ENCODE measurements at regions not wholly inside any gene's neighbourhood (a gene's known extent, or its start where the extent isn't known, plus 50 kb on each side); places are given as distances from the start of the nearest gene placed in this dataset.

DNA sequence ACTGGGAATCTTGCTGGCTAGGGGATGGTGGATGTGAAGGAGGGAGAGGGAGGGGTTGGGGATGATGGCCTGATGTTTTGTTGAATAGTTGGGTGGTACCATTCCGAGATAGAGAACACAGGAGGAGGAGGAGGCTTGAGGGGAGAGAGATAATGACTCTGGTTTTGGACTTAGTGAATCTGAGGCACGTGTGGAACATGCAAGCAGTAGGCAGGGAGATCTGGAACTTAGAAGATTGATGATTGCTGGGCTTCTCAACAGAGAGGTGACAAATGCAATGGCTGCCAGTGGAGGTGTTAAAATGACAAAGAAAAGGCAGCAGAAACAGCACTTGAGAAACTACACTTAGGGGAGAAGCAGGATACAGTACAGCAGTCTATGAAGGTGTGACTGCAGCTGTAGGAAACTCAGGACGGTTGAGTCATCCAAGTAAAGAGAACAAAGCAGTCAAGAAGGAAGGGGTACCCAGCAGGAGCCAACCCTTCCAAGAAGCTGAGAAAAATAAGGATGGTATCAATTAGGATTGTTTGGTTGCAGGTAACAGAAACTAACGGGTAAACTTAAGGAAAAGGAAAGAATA lies 186.8 kb upstream of the FOXN2 start:
- Mint-ChIP-seq H3K36me3 (ENCODE audit: low read depth) (no peaks in the 10 kb centered on the region), H3K27ac (no peak overlapping the region), H3K9me3 (no peaks in the 10 kb centered on the region), H3K4me1 (ENCODE audit: low read depth) (peaks cover 2% of the 10 kb centered on the region), H3K4me3 (no peak overlapping the region), H3K27me3 (no peaks in the 10 kb centered on the region)
- no peak for DNase-seq

DNA sequence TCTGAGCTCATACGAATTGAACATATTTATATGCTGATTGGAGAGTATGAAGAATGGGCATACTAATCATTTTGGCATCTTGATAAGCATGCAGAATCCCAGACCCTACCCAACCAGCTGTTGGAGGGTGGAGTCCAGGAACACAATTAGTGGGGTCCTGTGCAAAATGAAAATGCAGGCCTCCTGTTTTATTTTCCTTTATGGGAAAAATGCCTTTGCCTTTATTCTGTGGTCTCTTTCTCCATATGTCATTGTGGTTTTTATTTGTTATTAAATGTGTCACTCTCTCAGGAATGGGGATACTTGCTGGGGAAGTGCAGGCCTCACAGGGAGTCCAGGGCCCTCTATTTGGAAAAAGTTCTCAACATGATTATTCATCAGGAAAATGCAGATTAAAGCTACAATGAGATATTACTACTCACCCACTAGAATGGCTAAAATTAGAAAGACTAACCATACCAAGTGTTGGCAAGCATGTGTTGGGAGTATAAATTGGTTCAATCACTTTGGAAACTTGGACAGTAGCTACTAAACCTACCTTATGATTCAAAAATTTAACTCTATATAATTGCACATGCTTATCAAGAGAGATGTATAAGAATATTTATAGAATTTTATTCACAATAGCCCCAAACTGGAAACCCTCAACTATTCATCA lies 185.1 kb upstream of the FOXN2 start:
- peaks cover 1% of the 10 kb centered on the region for H3K4me1 Mint-ChIP-seq (ENCODE audit: low read depth)
- H3K27ac Mint-ChIP-seq: no peak overlapping the region
- DNase-seq: no peak
- no peaks in the 10 kb centered on the region for H3K9me3 Mint-ChIP-seq
- no peaks in the 10 kb centered on the region for H3K36me3 Mint-ChIP-seq (ENCODE audit: low read depth)
- no peak overlapping the region for H3K4me3 Mint-ChIP-seq
- no peaks in the 10 kb centered on the region for H3K27me3 Mint-ChIP-seq

DNA sequence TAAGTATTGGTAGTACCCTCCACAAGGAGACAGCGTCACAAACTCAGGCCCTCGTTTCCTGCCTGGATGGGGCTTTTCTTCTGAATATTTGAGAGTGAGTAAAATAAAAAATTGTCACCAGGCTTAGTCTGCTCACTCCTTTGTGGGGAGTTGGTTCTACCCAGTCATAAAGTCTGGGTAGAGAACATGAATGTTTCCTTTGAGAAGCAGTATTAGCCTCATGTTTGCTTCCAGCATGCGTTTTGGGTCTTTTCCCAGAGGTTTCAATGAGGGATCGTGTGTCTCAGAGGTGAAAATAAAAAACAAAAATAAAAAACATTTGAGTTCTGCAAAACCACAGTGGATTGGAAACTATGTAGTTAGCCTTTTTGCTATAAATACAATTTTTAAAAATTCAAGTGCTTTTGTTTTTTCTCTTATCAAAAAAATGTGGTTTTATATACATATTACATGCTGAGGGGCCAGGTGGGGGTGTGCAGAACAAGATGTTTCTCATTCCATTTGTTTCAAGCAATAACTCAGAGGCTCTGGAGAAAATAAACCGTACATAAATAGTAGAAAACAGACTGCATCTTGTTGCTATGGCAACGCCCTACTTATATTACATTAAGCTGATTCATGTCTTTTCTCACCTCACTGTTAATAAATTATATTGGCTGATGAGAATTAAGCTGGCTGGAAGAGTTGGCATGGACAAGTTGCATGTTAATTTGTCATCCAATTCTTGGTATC lies 182.8 kb upstream of the FOXN2 start:
- Mint-ChIP-seq H3K4me3 (no peak overlapping the region), H3K4me1 (ENCODE audit: low read depth) (peaks cover 1% of the 10 kb centered on the region), H3K27me3 (no peaks in the 10 kb centered on the region), H3K36me3 (ENCODE audit: low read depth) (no peaks in the 10 kb centered on the region), H3K9me3 (no peaks in the 10 kb centered on the region), H3K27ac (no peak overlapping the region)
- DNase-seq: no peak

GRCh38 chr2:48132271-48132625 lies 182.2 kb upstream of the FOXN2 start:
- Mint-ChIP-seq H3K9me3 (no peaks in the 10 kb centered on the region), H3K4me3 (no peak overlapping the region), H3K27ac (no peak overlapping the region)

DNA sequence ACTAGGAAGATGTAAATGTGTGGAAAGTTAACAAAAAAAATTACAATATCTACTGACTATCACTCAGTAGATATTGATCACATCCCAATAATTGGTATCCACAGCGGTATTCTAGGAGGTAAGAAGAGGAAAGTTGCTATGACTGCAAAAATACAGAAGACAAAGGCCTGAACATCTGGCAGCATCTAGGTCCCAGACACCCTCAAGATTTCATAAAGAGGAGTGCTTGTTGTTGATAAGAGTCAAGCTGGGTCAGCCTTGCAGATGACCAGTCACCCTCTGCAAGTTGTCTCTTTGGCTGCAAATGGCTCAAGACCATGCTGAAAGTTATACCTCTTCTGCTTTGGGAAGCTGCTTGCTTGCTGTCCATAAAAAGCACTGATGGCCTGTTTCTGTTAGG lies 179.8 kb upstream of the FOXN2 start:
- Mint-ChIP-seq H3K9me3 (no peaks in the 10 kb centered on the region), H3K27me3 (no peaks in the 10 kb centered on the region), H3K4me1 (ENCODE audit: low read depth) (peaks cover 1% of the 10 kb centered on the region)

More at GRCh38 chr2:48132271-48132625, 182.2 kb upstream of the FOXN2 start:
- no peaks in the 10 kb centered on the region for H3K36me3 Mint-ChIP-seq (ENCODE audit: low read depth)
- H3K27me3 Mint-ChIP-seq: no peaks in the 10 kb centered on the region
- DNase-seq: no peak
- peaks cover 1% of the 10 kb centered on the region for H3K4me1 Mint-ChIP-seq (ENCODE audit: low read depth)

DNA sequence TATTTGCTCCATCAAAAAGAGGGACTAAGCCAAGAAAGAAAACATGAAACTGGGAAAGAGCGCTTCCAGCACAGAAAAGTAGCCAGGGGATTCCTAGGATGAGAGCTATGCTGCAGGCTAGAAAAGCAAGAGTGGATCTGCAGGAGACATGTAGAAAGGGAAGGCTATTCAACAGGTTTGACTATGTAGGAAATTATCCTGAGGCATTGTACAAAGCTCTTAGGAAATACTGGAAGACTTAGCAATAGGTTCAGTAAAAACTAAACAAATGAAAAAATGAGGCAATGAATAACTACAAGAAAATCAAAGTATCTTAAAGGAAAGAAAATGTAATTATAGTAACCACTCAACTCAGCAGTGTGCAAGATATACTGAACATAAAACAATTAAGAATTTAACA lies 178.7 kb upstream of the FOXN2 start:
- H3K4me3 Mint-ChIP-seq: no peak overlapping the region
- DNase-seq: no peak
- no peaks in the 10 kb centered on the region for H3K36me3 Mint-ChIP-seq (ENCODE audit: low read depth)
- H3K27ac Mint-ChIP-seq: no peak overlapping the region
- H3K9me3 Mint-ChIP-seq: no peaks in the 10 kb centered on the region
- peaks cover 1% of the 10 kb centered on the region for H3K4me1 Mint-ChIP-seq (ENCODE audit: low read depth)
- no peaks in the 10 kb centered on the region for H3K27me3 Mint-ChIP-seq

More for the DNA sequence above, 179.8 kb upstream of the FOXN2 start:
- Mint-ChIP-seq H3K36me3 (ENCODE audit: low read depth) (no peaks in the 10 kb centered on the region), H3K27ac (no peak overlapping the region), H3K4me3 (no peak overlapping the region)
- no peak for DNase-seq

DNA sequence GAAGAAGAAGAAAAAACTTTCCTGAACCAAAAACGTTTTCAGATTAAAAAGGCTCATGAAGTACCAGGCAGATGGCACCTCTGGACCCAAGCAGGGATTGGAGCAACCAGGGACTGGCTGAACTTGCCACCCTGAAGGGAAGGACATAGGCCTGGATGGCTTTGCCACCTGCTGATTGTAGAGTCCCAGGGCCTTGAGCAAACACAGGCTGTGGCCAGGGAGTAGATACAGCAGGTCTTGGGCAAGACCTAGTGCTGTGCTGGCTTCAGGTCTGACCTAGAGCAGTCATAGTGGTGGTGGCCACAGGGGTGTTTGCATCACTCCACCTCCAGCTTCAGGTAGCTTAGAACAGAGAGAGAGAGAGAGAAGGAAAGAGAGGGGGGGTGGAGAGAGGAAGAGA lies 176.7 kb upstream of the FOXN2 start:
- no peak overlapping the region for H3K27ac Mint-ChIP-seq
- no peaks in the 10 kb centered on the region for H3K36me3 Mint-ChIP-seq (ENCODE audit: low read depth)
- no peaks in the 10 kb centered on the region for H3K4me1 Mint-ChIP-seq (ENCODE audit: low read depth)
- no peak overlapping the region for H3K4me3 Mint-ChIP-seq
- no peaks in the 10 kb centered on the region for H3K9me3 Mint-ChIP-seq
- no peaks in the 10 kb centered on the region for H3K27me3 Mint-ChIP-seq
- no peak for DNase-seq

GRCh38 chr2:48138898-48139297 lies 175.6 kb upstream of the FOXN2 start:
- H3K4me1 Mint-ChIP-seq (ENCODE audit: low read depth): no peaks in the 10 kb centered on the region
- no peak for DNase-seq
- no peak overlapping the region for H3K27ac Mint-ChIP-seq
- H3K9me3 Mint-ChIP-seq: no peaks in the 10 kb centered on the region
- no peaks in the 10 kb centered on the region for H3K36me3 Mint-ChIP-seq (ENCODE audit: low read depth)
- no peak overlapping the region for H3K4me3 Mint-ChIP-seq
- no peaks in the 10 kb centered on the region for H3K27me3 Mint-ChIP-seq

DNA sequence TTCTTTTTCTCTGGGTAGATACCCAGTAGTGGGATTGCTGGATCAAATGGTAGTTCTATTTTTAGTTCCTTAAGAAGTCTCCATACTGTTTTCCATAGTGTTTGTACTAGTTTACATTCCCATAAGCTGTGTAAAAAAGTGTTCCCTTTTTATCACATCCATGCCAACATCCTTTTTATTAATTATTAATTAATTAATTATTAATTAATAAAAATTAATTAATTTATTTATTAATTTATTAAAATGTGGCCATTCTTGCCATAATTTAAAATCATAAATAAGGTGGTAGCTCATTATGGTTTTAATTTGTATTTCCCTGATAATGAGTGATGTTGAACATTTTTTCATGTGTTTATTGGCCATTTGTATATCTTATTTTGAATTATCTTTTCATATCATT lies 173.9 kb upstream of the FOXN2 start:
- Mint-ChIP-seq H3K27me3 (no peaks in the 10 kb centered on the region), H3K36me3 (ENCODE audit: low read depth) (no peaks in the 10 kb centered on the region), H3K4me3 (no peak overlapping the region), H3K4me1 (ENCODE audit: low read depth) (peaks cover 10% of the 10 kb centered on the region), H3K9me3 (no peaks in the 10 kb centered on the region), H3K27ac (no peak overlapping the region)
- DNase-seq: no peak

DNA sequence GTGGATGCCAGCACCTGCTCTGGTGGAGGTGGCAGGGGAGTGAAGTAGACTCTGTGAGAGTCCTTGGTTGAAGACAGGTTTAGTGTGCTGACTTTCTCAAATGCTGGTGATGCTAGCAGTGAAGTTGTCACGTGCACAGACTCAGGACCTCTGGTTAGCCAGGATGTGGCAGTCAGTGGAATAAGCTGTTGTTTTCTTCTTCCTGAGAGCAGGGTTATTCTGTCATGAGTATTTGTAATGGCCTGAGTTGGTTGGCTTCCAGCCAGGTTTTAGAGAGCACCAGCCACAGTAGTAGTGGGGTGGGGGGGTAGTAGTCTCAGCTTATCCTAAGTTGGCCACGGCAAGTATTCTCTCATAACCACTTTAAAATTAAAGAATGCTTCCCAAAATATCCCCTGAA lies 169.7 kb upstream of the FOXN2 start:
- no peaks in the 10 kb centered on the region for H3K36me3 Mint-ChIP-seq (ENCODE audit: low read depth)
- no peaks in the 10 kb centered on the region for H3K27me3 Mint-ChIP-seq
- no peak overlapping the region for H3K4me3 Mint-ChIP-seq
- peaks cover 16% of the 10 kb centered on the region for H3K4me1 Mint-ChIP-seq (ENCODE audit: low read depth)
- H3K27ac Mint-ChIP-seq: peak overlapping the region; percentile 56
- no peaks in the 10 kb centered on the region for H3K9me3 Mint-ChIP-seq
- no peak for DNase-seq

DNA sequence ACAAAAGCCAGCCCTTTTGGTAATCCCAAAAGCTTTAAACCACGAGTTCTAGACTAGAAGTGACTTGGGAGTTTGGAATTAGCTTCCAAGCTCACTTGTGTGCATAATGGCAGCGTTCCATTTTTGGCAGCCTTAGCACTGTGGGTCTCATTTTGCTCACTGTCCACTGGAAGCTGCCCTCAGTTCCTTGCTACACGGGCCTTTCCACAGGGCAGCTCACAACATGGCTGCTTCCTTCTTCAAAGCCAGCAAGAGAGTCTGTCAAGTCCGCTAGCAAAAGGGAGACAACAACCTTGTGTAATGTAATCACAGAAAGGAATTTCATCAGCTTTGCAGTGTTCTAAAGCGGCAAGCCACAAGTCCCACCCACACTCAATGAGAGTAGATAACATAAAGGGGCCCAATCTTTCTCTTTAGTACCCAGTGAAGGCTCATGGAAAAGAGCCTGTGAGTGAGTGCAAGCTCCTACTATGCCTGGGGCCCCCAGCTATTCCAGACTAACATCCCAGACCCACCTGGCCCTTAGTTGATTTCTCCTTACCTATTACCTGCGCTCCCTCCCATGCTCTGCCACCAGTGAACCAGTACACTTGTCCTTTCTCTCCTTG lies 168.5 kb upstream of the FOXN2 start:
- no peaks in the 10 kb centered on the region for H3K9me3 Mint-ChIP-seq
- H3K4me1 Mint-ChIP-seq (ENCODE audit: low read depth): peaks cover 16% of the 10 kb centered on the region
- H3K27me3 Mint-ChIP-seq: no peaks in the 10 kb centered on the region
- H3K36me3 Mint-ChIP-seq (ENCODE audit: low read depth): no peaks in the 10 kb centered on the region
- no peak overlapping the region for H3K4me3 Mint-ChIP-seq
- no peak for DNase-seq
- peak overlapping the region; percentile 75 for H3K27ac Mint-ChIP-seq

DNA sequence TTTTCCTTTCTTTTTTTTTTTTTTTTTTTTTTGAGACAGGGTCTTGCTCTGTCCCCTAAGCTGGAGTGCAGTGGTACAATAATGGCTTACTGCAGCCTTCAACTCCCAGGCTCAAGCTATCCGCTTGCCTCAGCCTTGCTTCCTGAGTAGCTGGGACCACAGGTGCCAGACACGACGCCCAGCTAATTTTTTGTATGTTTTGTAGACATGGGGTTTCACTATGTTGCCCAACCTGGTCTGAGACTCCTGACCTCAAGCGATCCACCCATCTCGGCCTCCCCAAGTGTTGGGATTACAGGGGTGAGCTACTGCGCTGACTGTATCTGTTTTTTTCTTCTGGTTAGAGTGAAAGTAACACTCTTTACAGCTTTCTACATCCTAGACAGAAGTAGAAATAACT lies 167.9 kb upstream of the FOXN2 start:
- H3K4me3 Mint-ChIP-seq: no peak overlapping the region
- no peaks in the 10 kb centered on the region for H3K27me3 Mint-ChIP-seq
- no peak for DNase-seq
- H3K4me1 Mint-ChIP-seq (ENCODE audit: low read depth): peaks cover 16% of the 10 kb centered on the region
- no peaks in the 10 kb centered on the region for H3K36me3 Mint-ChIP-seq (ENCODE audit: low read depth)
- H3K9me3 Mint-ChIP-seq: no peaks in the 10 kb centered on the region
- no peak overlapping the region for H3K27ac Mint-ChIP-seq

GRCh38 chr2:48147719-48148118 lies 166.8 kb upstream of the FOXN2 start:
- H3K4me3 Mint-ChIP-seq: no peak overlapping the region
- peaks cover 16% of the 10 kb centered on the region for H3K4me1 Mint-ChIP-seq (ENCODE audit: low read depth)
- no peak overlapping the region for H3K27ac Mint-ChIP-seq
- H3K9me3 Mint-ChIP-seq: no peaks in the 10 kb centered on the region
- no peaks in the 10 kb centered on the region for H3K27me3 Mint-ChIP-seq
- H3K36me3 Mint-ChIP-seq (ENCODE audit: low read depth): no peaks in the 10 kb centered on the region
- no peak for DNase-seq

GRCh38 chr2:48148841-48149430 lies 165.5 kb upstream of the FOXN2 start:
- H3K36me3 Mint-ChIP-seq (ENCODE audit: low read depth): no peaks in the 10 kb centered on the region
- peaks cover 16% of the 10 kb centered on the region for H3K4me1 Mint-ChIP-seq (ENCODE audit: low read depth)
- H3K27ac Mint-ChIP-seq: no peak overlapping the region

GRCh38 chr2:48157150-48157549 lies 157.3 kb upstream of the FOXN2 start:
- Mint-ChIP-seq H3K4me1 (ENCODE audit: low read depth) (peaks cover 3% of the 10 kb centered on the region), H3K4me3 (no peak overlapping the region), H3K27me3 (no peaks in the 10 kb centered on the region), H3K27ac (no peak overlapping the region), H3K36me3 (ENCODE audit: low read depth) (peaks cover 2% of the 10 kb centered on the region), H3K9me3 (peaks cover 11% of the 10 kb centered on the region)
- no peak for DNase-seq

More at GRCh38 chr2:48148841-48149430, 165.5 kb upstream of the FOXN2 start:
- Mint-ChIP-seq H3K4me3 (no peak overlapping the region), H3K9me3 (no peaks in the 10 kb centered on the region), H3K27me3 (no peaks in the 10 kb centered on the region)
- no peak for DNase-seq

All from activated T-cell treated with anti-CD3 and anti-CD28 coated beads, Interleukin-2, amount 50 U/mL, for 24 hours (primary cell).